MM.1S (cell line): ENCODE measurements at regions not wholly inside any gene's neighbourhood (a gene's known extent, or its start where the extent isn't known, plus 50 kb on each side); places are given as distances from the start of the nearest gene placed in this dataset.

Experiments used
- DNase-seq: peaks from one replicate; pipeline ENCODE4 v3.0.0-alpha.2; 2015
- H2AFZ ChIP-seq: fragments of 300-600 bp; sonication (generic); 2 replicates; pipeline ENCODE4 v1.6.0; 2016; ENCODE audit warnings: antibody characterized with exemption, low read length
- H3F3A ChIP-seq: fragments of 300-600 bp; sonication (generic); 2 replicates; pipeline ENCODE4 v1.6.1; 2016; ENCODE audit warnings: mild to moderate bottlenecking, antibody characterized with exemption, low read length, moderate library complexity, mixed read lengths; ENCODE audit not compliant: insufficient read depth
- H3K27ac ChIP-seq: fragments of 300-600 bp; sonication (generic); 2 replicates; pipeline ENCODE4 v1.5.1; 2016; ENCODE audit warnings: mild to moderate bottlenecking, low read length
- H3K27me3 ChIP-seq: fragments of 300-600 bp; sonication (generic); replicated peaks from 2 replicates; pipeline ENCODE4 v1.6.0; 2016; ENCODE audit warnings: low read length; ENCODE audit not compliant: insufficient read depth
- H3K36me3 ChIP-seq: fragments of 300-600 bp; sonication (generic); replicated peaks from 2 replicates; pipeline ENCODE4 v1.6.1; 2016; ENCODE audit warnings: mild to moderate bottlenecking, low read length, mixed read lengths; ENCODE audit not compliant: insufficient read depth
- H3K4me1 ChIP-seq: fragments of 300-600 bp; sonication (generic); 2 replicates; pipeline ENCODE4 v1.6.1; 2016; ENCODE audit warnings: low read length, mixed read lengths
- H3K4me2 ChIP-seq: fragments of 300-600 bp; sonication (generic); 2 replicates; pipeline ENCODE4 v1.6.0; 2016; ENCODE audit warnings: low read depth, low read length
- H3K4me3 ChIP-seq: fragments of 300-600 bp; sonication (generic); 2 replicates; pipeline ENCODE4 v1.5.1; 2016; ENCODE audit warnings: low read length, mixed read lengths
- H3K79me2 ChIP-seq: fragments of 300-600 bp; sonication (generic); 2 replicates; pipeline ENCODE4 v1.6.1; 2016; ENCODE audit warnings: mixed run types, low read length, mixed read lengths
- H3K9ac ChIP-seq: fragments of 300-600 bp; sonication (generic); 2 replicates; pipeline ENCODE4 v1.6.1; 2016; ENCODE audit warnings: low read length, mixed read lengths
- H3K9me2 ChIP-seq: fragments of 300-600 bp; sonication (generic); replicated peaks from 2 replicates; pipeline ENCODE4 v1.6.1; 2016; ENCODE audit warnings: mild to moderate bottlenecking, low read length, mixed read lengths; ENCODE audit not compliant: insufficient read depth
- H3K9me3 ChIP-seq: fragments of 300-600 bp; sonication (generic); replicated peaks from 2 replicates; pipeline ENCODE4 v1.6.1; 2016; ENCODE audit warnings: mild to moderate bottlenecking, low read length, mixed read lengths; ENCODE audit not compliant: insufficient read depth
- H4K20me1 ChIP-seq: fragments of 300-600 bp; sonication (generic); 2 replicates; pipeline ENCODE4 v1.6.1; 2016; ENCODE audit warnings: mild to moderate bottlenecking, low read length, moderate library complexity, mixed read lengths; ENCODE audit not compliant: insufficient read depth
- EZH2 ChIP-seq: fragments of 300-600 bp; sonication (generic); optimal IDR thresholded peaks from 2 replicates; pipeline ENCODE3; 2017; ENCODE audit warnings: low read depth, mild to moderate bottlenecking, antibody characterized with exemption, low read length, mixed read lengths
- EZH2phosphoT487 ChIP-seq: fragments of 300-600 bp; sonication (generic); IDR thresholded peaks from 2 replicates; pipeline ENCODE4 v1.6.1; 2018; ENCODE audit warnings: antibody characterized with exemption, low read length
- TF ChIP-seq, protein P1 (sequence below): fragments of 300-600 bp; sonication (generic); IDR thresholded peaks from 2 replicates; pipeline ENCODE4 v1.5.1; 2016; ENCODE audit warnings: antibody characterized with exemption, low read length, mixed read lengths

GRCh38 chr18:6601241-6601640 lies 128.3 kb upstream of the ARHGAP28 start:
- Histone ChIP-seq H3K4me3 (no peak overlapping the region), H3K4me2 (no peak overlapping the region)

GRCh38 chr18:6602365-6602764 lies 127.2 kb upstream of the ARHGAP28 start:
- no peak overlapping the region for H3K4me2 ChIP-seq
- H3K4me1 ChIP-seq = no peaks in the 10 kb centered on the region
- H3K9ac ChIP-seq = no peak overlapping the region
- no peaks in the 10 kb centered on the region for H3K79me2 ChIP-seq
- no peaks in the 10 kb centered on the region for H3K9me3 ChIP-seq
- DNase-seq = no peak
- H3K27ac ChIP-seq = no peak overlapping the region
- H4K20me1 ChIP-seq = no peaks in the 10 kb centered on the region
- no peak for TF ChIP-seq EZH2
- TF ChIP-seq, protein P1, sequence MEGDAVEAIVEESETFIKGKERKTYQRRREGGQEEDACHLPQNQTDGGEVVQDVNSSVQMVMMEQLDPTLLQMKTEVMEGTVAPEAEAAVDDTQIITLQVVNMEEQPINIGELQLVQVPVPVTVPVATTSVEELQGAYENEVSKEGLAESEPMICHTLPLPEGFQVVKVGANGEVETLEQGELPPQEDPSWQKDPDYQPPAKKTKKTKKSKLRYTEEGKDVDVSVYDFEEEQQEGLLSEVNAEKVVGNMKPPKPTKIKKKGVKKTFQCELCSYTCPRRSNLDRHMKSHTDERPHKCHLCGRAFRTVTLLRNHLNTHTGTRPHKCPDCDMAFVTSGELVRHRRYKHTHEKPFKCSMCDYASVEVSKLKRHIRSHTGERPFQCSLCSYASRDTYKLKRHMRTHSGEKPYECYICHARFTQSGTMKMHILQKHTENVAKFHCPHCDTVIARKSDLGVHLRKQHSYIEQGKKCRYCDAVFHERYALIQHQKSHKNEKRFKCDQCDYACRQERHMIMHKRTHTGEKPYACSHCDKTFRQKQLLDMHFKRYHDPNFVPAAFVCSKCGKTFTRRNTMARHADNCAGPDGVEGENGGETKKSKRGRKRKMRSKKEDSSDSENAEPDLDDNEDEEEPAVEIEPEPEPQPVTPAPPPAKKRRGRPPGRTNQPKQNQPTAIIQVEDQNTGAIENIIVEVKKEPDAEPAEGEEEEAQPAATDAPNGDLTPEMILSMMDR = no peak
- TF ChIP-seq EZH2phosphoT487 = no peak
- no peaks in the 10 kb centered on the region for H3K9me2 ChIP-seq
- H3K27me3 ChIP-seq = no peaks in the 10 kb centered on the region
- H3K4me3 ChIP-seq = no peak overlapping the region
- H3K36me3 ChIP-seq = no peaks in the 10 kb centered on the region
- no peaks in the 10 kb centered on the region for H3F3A ChIP-seq
- no peak overlapping the region for H2AFZ ChIP-seq

More at GRCh38 chr18:6601241-6601640, 128.3 kb upstream of the ARHGAP28 start:
- Histone ChIP-seq H3K4me1 (no peaks in the 10 kb centered on the region), H2AFZ (no peak overlapping the region), H4K20me1 (no peaks in the 10 kb centered on the region), H3K79me2 (no peaks in the 10 kb centered on the region), H3F3A (no peaks in the 10 kb centered on the region), H3K27ac (no peak overlapping the region), H3K36me3 (no peaks in the 10 kb centered on the region), H3K27me3 (no peaks in the 10 kb centered on the region), H3K9ac (no peak overlapping the region), H3K9me3 (no peaks in the 10 kb centered on the region), H3K9me2 (no peaks in the 10 kb centered on the region)
- DNase-seq = no peak
- no peak for TF ChIP-seq EZH2phosphoT487
- TF ChIP-seq EZH2 = no peak
- TF ChIP-seq, protein P1 = no peak

- no peaks in the 10 kb centered on the region for H3K9me3 ChIP-seq
- H4K20me1 ChIP-seq = no peaks in the 10 kb centered on the region
- H3K27me3 ChIP-seq = no peaks in the 10 kb centered on the region
- no peak overlapping the region for H3K9ac ChIP-seq
- no peak overlapping the region for H3K4me3 ChIP-seq
- H3K27ac ChIP-seq = no peak overlapping the region
- no peaks in the 10 kb centered on the region for H3F3A ChIP-seq
- H3K4me1 ChIP-seq = no peaks in the 10 kb centered on the region
- no peak for DNase-seq
- TF ChIP-seq EZH2phosphoT487 = no peak
- TF ChIP-seq EZH2 = no peak
- TF ChIP-seq, protein P1 = no peak
- H3K36me3 ChIP-seq = no peaks in the 10 kb centered on the region
- no peak overlapping the region for H3K4me2 ChIP-seq
- H2AFZ ChIP-seq = no peak overlapping the region
- no peaks in the 10 kb centered on the region for H3K9me2 ChIP-seq
- no peaks in the 10 kb centered on the region for H3K79me2 ChIP-seq
These were observed 125.0 kb upstream of the ARHGAP28 start for GRCh38 chr18:6604573-6604941.
